Liver (tissue), 8 donors: ENCODE measurements at regions not wholly inside any gene's neighbourhood (a gene's known extent, or its start where the extent isn't known, plus 50 kb on each side); places are given as distances from the start of the nearest gene placed in this dataset.

ENCODE experiments used
- DNase-seq: peaks from one replicate; pipeline ENCODE4 v3.0.0-alpha.2; 2017; ENCODE audit warnings: low spot score
- H3K27ac ChIP-seq, 2 donors: one replicate each; pipeline ENCODE4 v1.7.0; 2013; ENCODE audit warnings: inconsistent platforms in 2 of 2, low read length in 2 of 2, control low read depth in 1 of 2, low read depth in 1 of 2, mild to moderate bottlenecking in 1 of 2
- H3K27me3 ChIP-seq, 4 donors: one replicate each; pipeline versions ENCODE4 v1.6.1 to v1.7.0; 2013; ENCODE audit warnings: low read length in 3 of 4, inconsistent platforms in 1 of 4, mild to moderate bottlenecking in 1 of 4, moderate library complexity in 1 of 4; ENCODE audit not compliant: control insufficient read depth in 4 of 4, insufficient read depth in 4 of 4
- H3K36me3 ChIP-seq, 4 donors: one replicate each; pipeline versions ENCODE4 v1.6.1 to v1.7.0; 2013; ENCODE audit warnings: low read length in 3 of 4, mild to moderate bottlenecking in 3 of 4, low read depth in 1 of 4, moderate library complexity in 1 of 4; ENCODE audit not compliant: control insufficient read depth in 4 of 4, insufficient read depth in 3 of 4
- H3K4me1 ChIP-seq, 4 donors: one replicate each; pipeline versions ENCODE4 v1.6.1 to v1.7.0; 2013; ENCODE audit warnings: low read length in 3 of 4, mild to moderate bottlenecking in 3 of 4, moderate library complexity in 1 of 4; ENCODE audit not compliant: control insufficient read depth in 4 of 4, insufficient read depth in 4 of 4
- H3K4me3 ChIP-seq, 3 donors: one replicate each; pipeline versions ENCODE4 v1.6.1 to v1.7.0; 2013; ENCODE audit warnings: low read length in 3 of 3, control low read depth in 1 of 3, low read depth in 1 of 3, mild to moderate bottlenecking in 1 of 3
- H3K9ac ChIP-seq, 2 donors: one replicate each; pipeline ENCODE4 v1.7.0; 2013; ENCODE audit warnings: low read length in 2 of 2, mild to moderate bottlenecking in 2 of 2, moderate library complexity in 2 of 2, control low read depth in 1 of 2, low read depth in 1 of 2
- H3K9me3 ChIP-seq, 4 donors: one replicate each; pipeline versions ENCODE4 v1.6.1 to v1.7.0; 2013; ENCODE audit warnings: low read length in 3 of 4; ENCODE audit not compliant: control insufficient read depth in 4 of 4
- ATF3 ChIP-seq: IDR thresholded peaks from 2 replicates; pipeline ENCODE4 v1.6.1; 2016; ENCODE audit warnings: antibody characterized with exemption
- EGR1 ChIP-seq, 2 donors: IDR thresholded peaks; 2 replicates each; pipeline ENCODE4 v1.6.1; 2016 to 2018; ENCODE audit warnings: antibody characterized with exemption in 2 of 2, low read depth in 2 of 2
- FOXA1 ChIP-seq: IDR thresholded peaks from 2 replicates; pipeline ENCODE4 v1.6.1; 2016; ENCODE audit warnings: antibody characterized with exemption
- FOXA2 ChIP-seq: IDR thresholded peaks from 2 replicates; pipeline ENCODE4 v1.6.1; 2016; ENCODE audit warnings: antibody characterized with exemption
- GABPA ChIP-seq, 2 donors: IDR thresholded peaks in 1 of 2; conservative IDR thresholded peaks in 1 of 2; 2 replicates each; pipeline ENCODE4 v1.6.1; 2016; ENCODE audit warnings: antibody characterized with exemption in 2 of 2, mild to moderate bottlenecking in 1 of 2, moderate library complexity in 1 of 2
- HNF4A ChIP-seq, 2 donors: conservative IDR thresholded peaks; 2 replicates each; pipeline ENCODE4 v1.6.1; 2016; ENCODE audit warnings: antibody characterized with exemption in 2 of 2, mild to moderate bottlenecking in 2 of 2
- HNF4G ChIP-seq: IDR thresholded peaks from 2 replicates; pipeline ENCODE4 v1.6.1; 2016; ENCODE audit warnings: antibody characterized with exemption
- JUND ChIP-seq, 2 donors: IDR thresholded peaks; 2 replicates each; pipeline ENCODE4 v1.6.1; 2016; ENCODE audit warnings: antibody characterized with exemption in 2 of 2
- NR2F2 ChIP-seq: IDR thresholded peaks from 2 replicates; pipeline ENCODE4 v1.6.1; 2016; ENCODE audit warnings: antibody characterized with exemption
- RAD21 ChIP-seq, 2 donors: IDR thresholded peaks; 2 replicates each; pipeline ENCODE4 v1.6.1; 2016; ENCODE audit warnings: antibody characterized with exemption in 2 of 2, mild to moderate bottlenecking in 2 of 2
- RXRA ChIP-seq, 2 donors: IDR thresholded peaks; 2 replicates each; pipeline ENCODE4 v1.6.1; 2017 to 2018; ENCODE audit warnings: antibody characterized with exemption in 2 of 2, mild to moderate bottlenecking in 1 of 2
- SP1 ChIP-seq: IDR thresholded peaks from 2 replicates; pipeline ENCODE4 v1.6.1; 2018; ENCODE audit warnings: antibody characterized with exemption, mild to moderate bottlenecking
- TAF1 ChIP-seq: conservative IDR thresholded peaks from 2 replicates; pipeline ENCODE4 v1.6.1; 2016; ENCODE audit warnings: antibody characterized with exemption, mild to moderate bottlenecking
- YY1 ChIP-seq: IDR thresholded peaks from 2 replicates; pipeline ENCODE4 v1.6.1; 2016; ENCODE audit warnings: antibody characterized with exemption, mild to moderate bottlenecking
- whole genome bisulfite sequencing: extraction: QIAGEN DNeasy Blood & Tissue Kit; methylation state at CpG from one replicate; pipeline ENCODE4 v1.1.7; 2013; 5-methylcytosine and 5-hydroxymethylcytosine counted together
- TF ChIP-seq, protein P1 (sequence below): fragments of 150-350 bp; IDR thresholded peaks from 2 replicates; pipeline ENCODE4 v1.5.1; 2017; ENCODE audit warnings: improper control_type of control experiment, low read depth, low read length; ENCODE audit not compliant: missing input control
- TF ChIP-seq, protein P2 (sequence below): IDR thresholded peaks from 2 replicates; pipeline ENCODE4 v1.6.1; 2016; ENCODE audit warnings: antibody characterized with exemption, mild to moderate bottlenecking
- TF ChIP-seq, protein P3 (sequence below): IDR thresholded peaks from 2 replicates; pipeline ENCODE4 v1.6.1; 2016; ENCODE audit warnings: antibody characterized with exemption
- TF ChIP-seq, protein P4 (sequence below): IDR thresholded peaks from 2 replicates; pipeline ENCODE4 v1.6.1; 2016; ENCODE audit warnings: antibody characterized with exemption
- donor health status: healthy.
- donor health status: healthy.
- donor health status: healthy.
- donor health status: healthy.
- donor health status: healthy.

DNA sequence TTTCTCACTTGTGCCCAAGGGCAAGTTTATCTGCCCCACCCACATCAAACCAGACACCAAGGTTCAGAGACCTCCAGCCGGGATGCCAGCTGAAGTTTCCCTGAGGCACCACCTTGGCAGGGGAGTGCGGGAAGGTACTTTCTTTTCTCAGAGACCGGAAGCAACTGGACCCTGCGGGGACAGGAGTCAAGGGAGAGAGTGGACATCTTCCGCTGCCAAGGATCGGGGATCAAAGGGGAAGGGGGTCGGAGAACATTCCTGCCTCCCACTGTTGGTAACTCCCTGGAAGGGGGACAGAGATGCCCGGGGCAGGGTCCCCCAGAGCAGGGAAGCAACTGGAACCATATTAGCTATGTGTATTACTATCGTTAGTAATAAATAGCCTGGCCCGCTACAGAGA is 161.8 kb downstream of the DICER1 start:
- 87% methylated on average over 10 of the region's 10 CpGs for WGBS
- no peaks in the 10 kb centered on the region for H3K4me1 ChIP-seq
- TF ChIP-seq TAF1: no peak
- TF ChIP-seq FOXA2: no peak
- no peak for TF ChIP-seq SP1
- TF ChIP-seq, protein P1, sequence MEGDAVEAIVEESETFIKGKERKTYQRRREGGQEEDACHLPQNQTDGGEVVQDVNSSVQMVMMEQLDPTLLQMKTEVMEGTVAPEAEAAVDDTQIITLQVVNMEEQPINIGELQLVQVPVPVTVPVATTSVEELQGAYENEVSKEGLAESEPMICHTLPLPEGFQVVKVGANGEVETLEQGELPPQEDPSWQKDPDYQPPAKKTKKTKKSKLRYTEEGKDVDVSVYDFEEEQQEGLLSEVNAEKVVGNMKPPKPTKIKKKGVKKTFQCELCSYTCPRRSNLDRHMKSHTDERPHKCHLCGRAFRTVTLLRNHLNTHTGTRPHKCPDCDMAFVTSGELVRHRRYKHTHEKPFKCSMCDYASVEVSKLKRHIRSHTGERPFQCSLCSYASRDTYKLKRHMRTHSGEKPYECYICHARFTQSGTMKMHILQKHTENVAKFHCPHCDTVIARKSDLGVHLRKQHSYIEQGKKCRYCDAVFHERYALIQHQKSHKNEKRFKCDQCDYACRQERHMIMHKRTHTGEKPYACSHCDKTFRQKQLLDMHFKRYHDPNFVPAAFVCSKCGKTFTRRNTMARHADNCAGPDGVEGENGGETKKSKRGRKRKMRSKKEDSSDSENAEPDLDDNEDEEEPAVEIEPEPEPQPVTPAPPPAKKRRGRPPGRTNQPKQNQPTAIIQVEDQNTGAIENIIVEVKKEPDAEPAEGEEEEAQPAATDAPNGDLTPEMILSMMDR: no peak
- TF ChIP-seq GABPA (IDR thresholded peaks at IDR 0.05 in 1 of 2, conservative IDR thresholded peaks at IDR 0.05 in 1 of 2): no peak
- TF ChIP-seq, protein P2, sequence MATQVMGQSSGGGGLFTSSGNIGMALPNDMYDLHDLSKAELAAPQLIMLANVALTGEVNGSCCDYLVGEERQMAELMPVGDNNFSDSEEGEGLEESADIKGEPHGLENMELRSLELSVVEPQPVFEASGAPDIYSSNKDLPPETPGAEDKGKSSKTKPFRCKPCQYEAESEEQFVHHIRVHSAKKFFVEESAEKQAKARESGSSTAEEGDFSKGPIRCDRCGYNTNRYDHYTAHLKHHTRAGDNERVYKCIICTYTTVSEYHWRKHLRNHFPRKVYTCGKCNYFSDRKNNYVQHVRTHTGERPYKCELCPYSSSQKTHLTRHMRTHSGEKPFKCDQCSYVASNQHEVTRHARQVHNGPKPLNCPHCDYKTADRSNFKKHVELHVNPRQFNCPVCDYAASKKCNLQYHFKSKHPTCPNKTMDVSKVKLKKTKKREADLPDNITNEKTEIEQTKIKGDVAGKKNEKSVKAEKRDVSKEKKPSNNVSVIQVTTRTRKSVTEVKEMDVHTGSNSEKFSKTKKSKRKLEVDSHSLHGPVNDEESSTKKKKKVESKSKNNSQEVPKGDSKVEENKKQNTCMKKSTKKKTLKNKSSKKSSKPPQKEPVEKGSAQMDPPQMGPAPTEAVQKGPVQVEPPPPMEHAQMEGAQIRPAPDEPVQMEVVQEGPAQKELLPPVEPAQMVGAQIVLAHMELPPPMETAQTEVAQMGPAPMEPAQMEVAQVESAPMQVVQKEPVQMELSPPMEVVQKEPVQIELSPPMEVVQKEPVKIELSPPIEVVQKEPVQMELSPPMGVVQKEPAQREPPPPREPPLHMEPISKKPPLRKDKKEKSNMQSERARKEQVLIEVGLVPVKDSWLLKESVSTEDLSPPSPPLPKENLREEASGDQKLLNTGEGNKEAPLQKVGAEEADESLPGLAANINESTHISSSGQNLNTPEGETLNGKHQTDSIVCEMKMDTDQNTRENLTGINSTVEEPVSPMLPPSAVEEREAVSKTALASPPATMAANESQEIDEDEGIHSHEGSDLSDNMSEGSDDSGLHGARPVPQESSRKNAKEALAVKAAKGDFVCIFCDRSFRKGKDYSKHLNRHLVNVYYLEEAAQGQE: no peak
- TF ChIP-seq EGR1 (IDR thresholded peaks at IDR 0.05; ENCODE audit: low read depth in 2 of 2): no peak
- no peak for TF ChIP-seq RXRA (IDR thresholded peaks at IDR 0.05)
- no peak for TF ChIP-seq NR2F2
- TF ChIP-seq HNF4A (conservative IDR thresholded peaks at IDR 0.05): no peak
- no peak for TF ChIP-seq YY1
- TF ChIP-seq, protein P3, sequence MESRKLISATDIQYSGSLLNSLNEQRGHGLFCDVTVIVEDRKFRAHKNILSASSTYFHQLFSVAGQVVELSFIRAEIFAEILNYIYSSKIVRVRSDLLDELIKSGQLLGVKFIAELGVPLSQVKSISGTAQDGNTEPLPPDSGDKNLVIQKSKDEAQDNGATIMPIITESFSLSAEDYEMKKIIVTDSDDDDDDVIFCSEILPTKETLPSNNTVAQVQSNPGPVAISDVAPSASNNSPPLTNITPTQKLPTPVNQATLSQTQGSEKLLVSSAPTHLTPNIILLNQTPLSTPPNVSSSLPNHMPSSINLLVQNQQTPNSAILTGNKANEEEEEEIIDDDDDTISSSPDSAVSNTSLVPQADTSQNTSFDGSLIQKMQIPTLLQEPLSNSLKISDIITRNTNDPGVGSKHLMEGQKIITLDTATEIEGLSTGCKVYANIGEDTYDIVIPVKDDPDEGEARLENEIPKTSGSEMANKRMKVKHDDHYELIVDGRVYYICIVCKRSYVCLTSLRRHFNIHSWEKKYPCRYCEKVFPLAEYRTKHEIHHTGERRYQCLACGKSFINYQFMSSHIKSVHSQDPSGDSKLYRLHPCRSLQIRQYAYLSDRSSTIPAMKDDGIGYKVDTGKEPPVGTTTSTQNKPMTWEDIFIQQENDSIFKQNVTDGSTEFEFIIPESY: no peak
- TF ChIP-seq, protein P4, sequence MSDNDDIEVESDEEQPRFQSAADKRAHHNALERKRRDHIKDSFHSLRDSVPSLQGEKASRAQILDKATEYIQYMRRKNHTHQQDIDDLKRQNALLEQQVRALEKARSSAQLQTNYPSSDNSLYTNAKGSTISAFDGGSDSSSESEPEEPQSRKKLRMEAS: no peak
- no peak for TF ChIP-seq FOXA1
- TF ChIP-seq JUND (IDR thresholded peaks at IDR 0.05): no peak

GRCh38 chr14:94994245-94994644 is 163.1 kb downstream of the DICER1 start:
- Histone ChIP-seq H3K9ac (no peak overlapping the region), H3K27me3 (peaks cover 0 to 12% (median 1%) of the 10 kb centered on the region in 4 donors), H3K27ac (no peak overlapping the region), H3K4me1 (no peaks in the 10 kb centered on the region), H3K4me3 (no peak overlapping the region), H3K9me3 (no peaks in the 10 kb centered on the region), H3K36me3 (no peaks in the 10 kb centered on the region)
- DNase-seq: no peak
- 90% methylated on average over 1 of the region's 1 CpG for WGBS
- no peak for TF ChIP-seq ATF3
- no peak for TF ChIP-seq HNF4G
- no peak for TF ChIP-seq JUND (IDR thresholded peaks at IDR 0.05)
- TF ChIP-seq, protein P2: no peak
- TF ChIP-seq FOXA1: no peak
- TF ChIP-seq, protein P3: no peak
- TF ChIP-seq EGR1 (IDR thresholded peaks at IDR 0.05; ENCODE audit: low read depth in 2 of 2): no peak
- no peak for TF ChIP-seq YY1
- TF ChIP-seq RXRA (IDR thresholded peaks at IDR 0.05): no peak
- no peak for TF ChIP-seq HNF4A (conservative IDR thresholded peaks at IDR 0.05)
- TF ChIP-seq SP1: no peak
- TF ChIP-seq NR2F2: no peak
- no peak for TF ChIP-seq RAD21 (IDR thresholded peaks at IDR 0.05)

More for the DNA sequence above, 161.8 kb downstream of the DICER1 start:
- H3K9me3 ChIP-seq: no peaks in the 10 kb centered on the region
- H3K27me3 ChIP-seq: peaks cover 0 to 11% (median 1%) of the 10 kb centered on the region in 4 donors
- H3K27ac ChIP-seq: no peak overlapping the region
- DNase-seq: no peak
- no peak overlapping the region for H3K9ac ChIP-seq
- H3K4me3 ChIP-seq: no peak overlapping the region
- H3K36me3 ChIP-seq: no peaks in the 10 kb centered on the region
